Ishikawa (cell line): ENCODE measurements at regions not wholly inside any gene's neighbourhood (a gene's known extent, or its start where the extent isn't known, plus 50 kb on each side); places are given as distances from the start of the nearest gene placed in this dataset.

Experiments
- EGR1 ChIP-seq: IDR thresholded peaks from 2 replicates; pipeline ENCODE4 v1.6.1; 2012
- EP300 ChIP-seq: IDR thresholded peaks from 2 replicates; pipeline ENCODE4 v1.6.1; 2012; ENCODE audit warnings: borderline replicate concordance
- FOXM1 ChIP-seq: IDR thresholded peaks from 2 replicates; pipeline ENCODE4 v1.6.1; 2012; ENCODE audit warnings: low read depth, borderline replicate concordance
- MAX ChIP-seq: IDR thresholded peaks from 2 replicates; pipeline ENCODE4 v1.6.1; 2012
- NFIC ChIP-seq: IDR thresholded peaks from 2 replicates; pipeline ENCODE4 v1.6.1; 2012
- TEAD4 ChIP-seq: IDR thresholded peaks from 2 replicates; pipeline ENCODE4 v1.6.1; 2012
- YY1 ChIP-seq: IDR thresholded peaks from 2 replicates; pipeline ENCODE4 v1.6.1; 2012; ENCODE audit warnings: low read depth
- ZBTB7A ChIP-seq: IDR thresholded peaks from 2 replicates; pipeline ENCODE4 v1.6.1; 2012; ENCODE audit warnings: low read depth
- TF ChIP-seq, protein P1 (sequence below): IDR thresholded peaks from 2 replicates; pipeline ENCODE4 v1.6.1; 2012; ENCODE audit warnings: low read depth, mild to moderate bottlenecking

DNA sequence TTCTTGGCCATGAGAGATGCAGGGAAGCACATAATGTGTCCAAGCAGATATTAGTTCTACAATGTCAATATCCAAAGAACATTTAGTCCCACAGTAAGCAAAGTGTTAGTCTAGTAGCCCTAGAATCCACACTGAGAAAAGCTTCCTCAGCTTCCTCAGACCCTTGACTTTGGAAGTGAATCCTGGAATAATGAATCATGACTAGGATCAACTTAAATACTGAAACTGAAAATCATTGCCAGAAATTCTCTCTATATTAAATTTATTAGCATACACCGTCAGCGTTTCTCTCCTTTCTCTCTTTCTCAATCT is 356.9 kb upstream of the ACVR2A start:
- TF ChIP-seq EP300 (no peak), FOXM1 (no peak), MAX (no peak), TEAD4 (no peak), EGR1 (no peak), ZBTB7A (no peak), NFIC (no peak), YY1 (no peak)
- TF ChIP-seq, protein P1, sequence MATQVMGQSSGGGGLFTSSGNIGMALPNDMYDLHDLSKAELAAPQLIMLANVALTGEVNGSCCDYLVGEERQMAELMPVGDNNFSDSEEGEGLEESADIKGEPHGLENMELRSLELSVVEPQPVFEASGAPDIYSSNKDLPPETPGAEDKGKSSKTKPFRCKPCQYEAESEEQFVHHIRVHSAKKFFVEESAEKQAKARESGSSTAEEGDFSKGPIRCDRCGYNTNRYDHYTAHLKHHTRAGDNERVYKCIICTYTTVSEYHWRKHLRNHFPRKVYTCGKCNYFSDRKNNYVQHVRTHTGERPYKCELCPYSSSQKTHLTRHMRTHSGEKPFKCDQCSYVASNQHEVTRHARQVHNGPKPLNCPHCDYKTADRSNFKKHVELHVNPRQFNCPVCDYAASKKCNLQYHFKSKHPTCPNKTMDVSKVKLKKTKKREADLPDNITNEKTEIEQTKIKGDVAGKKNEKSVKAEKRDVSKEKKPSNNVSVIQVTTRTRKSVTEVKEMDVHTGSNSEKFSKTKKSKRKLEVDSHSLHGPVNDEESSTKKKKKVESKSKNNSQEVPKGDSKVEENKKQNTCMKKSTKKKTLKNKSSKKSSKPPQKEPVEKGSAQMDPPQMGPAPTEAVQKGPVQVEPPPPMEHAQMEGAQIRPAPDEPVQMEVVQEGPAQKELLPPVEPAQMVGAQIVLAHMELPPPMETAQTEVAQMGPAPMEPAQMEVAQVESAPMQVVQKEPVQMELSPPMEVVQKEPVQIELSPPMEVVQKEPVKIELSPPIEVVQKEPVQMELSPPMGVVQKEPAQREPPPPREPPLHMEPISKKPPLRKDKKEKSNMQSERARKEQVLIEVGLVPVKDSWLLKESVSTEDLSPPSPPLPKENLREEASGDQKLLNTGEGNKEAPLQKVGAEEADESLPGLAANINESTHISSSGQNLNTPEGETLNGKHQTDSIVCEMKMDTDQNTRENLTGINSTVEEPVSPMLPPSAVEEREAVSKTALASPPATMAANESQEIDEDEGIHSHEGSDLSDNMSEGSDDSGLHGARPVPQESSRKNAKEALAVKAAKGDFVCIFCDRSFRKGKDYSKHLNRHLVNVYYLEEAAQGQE = no peak
